ENCODE measurements at regions not wholly inside any gene's neighbourhood (a gene's known extent, or its start where the extent isn't known, plus 50 kb on each side); places are given as distances from the start of the nearest gene placed in this dataset.
A peak's percentile ranks its signal among the peaks of the same experiment; 100 is the strongest.

DNA sequence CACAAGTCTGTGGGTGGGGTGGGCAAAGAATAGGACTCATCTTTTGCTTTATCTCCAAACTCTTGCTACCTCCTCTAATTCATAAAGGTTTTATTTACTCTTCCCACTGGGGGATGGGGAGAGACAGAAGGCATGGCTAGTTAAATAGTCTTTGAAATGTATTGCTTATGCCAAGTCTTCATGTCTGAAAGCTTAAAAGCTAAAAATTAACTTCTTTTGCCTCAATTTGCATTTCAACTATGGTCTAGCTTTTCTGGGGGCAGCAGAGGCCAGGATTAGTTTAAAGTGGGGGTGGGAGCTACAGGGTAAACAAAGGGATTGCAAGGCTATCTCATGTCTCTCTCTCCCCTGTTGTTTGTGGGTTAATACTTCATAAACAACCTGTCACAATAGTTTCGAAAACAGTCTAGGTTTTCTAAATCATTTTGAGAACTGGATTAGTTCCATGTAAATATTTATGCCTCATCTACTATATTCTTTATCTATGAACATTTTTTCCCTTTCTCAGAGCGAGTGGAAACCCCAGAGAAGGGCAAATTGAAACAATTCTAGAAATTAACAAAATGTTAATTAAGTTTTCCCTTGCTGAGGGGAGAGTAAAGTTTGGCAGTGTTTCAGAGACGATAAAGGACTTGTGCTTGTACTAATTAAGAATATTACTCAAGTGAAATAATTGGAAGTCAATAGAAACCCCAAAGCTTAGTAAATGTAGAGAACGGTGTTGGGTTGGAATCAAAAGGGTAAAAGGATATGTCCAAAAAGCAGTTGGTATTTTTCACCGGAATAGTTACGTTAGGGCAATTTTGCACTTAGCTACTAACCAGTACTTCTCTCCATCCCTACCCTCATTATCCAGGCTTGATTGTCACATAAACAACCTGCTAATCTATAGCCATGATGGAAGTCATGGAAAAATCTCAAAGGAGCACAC lies 182.2 kb downstream of the GIPC2 start:
- peaks cover 3% of the 10 kb centered on the region for H3K27me3 Mint-ChIP-seq (ENCODE audit: insufficient read depth, low read depth)
- peak overlapping the region; percentile 70 for H2AFZ ChIP-seq (replicated peaks)

GRCh38 chr1:78229344-78229743 lies 183.6 kb downstream of the GIPC2 start:
- H3K27me3 ChIP-seq: peaks cover 32% of the 10 kb centered on the region
- H3K4me1 Mint-ChIP-seq: peaks cover 10% of the 10 kb centered on the region
- no peak overlapping the region for H3K27ac ChIP-seq
- H3K4me1 ChIP-seq: peaks cover 26% of the 10 kb centered on the region
- no peaks in the 10 kb centered on the region for H3K79me2 ChIP-seq (ENCODE audit: low read depth)
- H3K4me3 Mint-ChIP-seq: no peak overlapping the region
- no peaks in the 10 kb centered on the region for H3K9me3 ChIP-seq (ENCODE audit: low read depth)
- DNase-seq (ENCODE audit: low spot score): no peak
- H2AFZ ChIP-seq (replicated peaks): no peak overlapping the region
- H3K4me2 ChIP-seq: no peak overlapping the region
- no peak overlapping the region for H3K9ac ChIP-seq
- peaks cover 3% of the 10 kb centered on the region for H3K27me3 Mint-ChIP-seq (ENCODE audit: insufficient read depth, low read depth)
- H3K4me3 ChIP-seq: no peak overlapping the region
- no peaks in the 10 kb centered on the region for H3K9me3 Mint-ChIP-seq
- TF ChIP-seq, protein P1, sequence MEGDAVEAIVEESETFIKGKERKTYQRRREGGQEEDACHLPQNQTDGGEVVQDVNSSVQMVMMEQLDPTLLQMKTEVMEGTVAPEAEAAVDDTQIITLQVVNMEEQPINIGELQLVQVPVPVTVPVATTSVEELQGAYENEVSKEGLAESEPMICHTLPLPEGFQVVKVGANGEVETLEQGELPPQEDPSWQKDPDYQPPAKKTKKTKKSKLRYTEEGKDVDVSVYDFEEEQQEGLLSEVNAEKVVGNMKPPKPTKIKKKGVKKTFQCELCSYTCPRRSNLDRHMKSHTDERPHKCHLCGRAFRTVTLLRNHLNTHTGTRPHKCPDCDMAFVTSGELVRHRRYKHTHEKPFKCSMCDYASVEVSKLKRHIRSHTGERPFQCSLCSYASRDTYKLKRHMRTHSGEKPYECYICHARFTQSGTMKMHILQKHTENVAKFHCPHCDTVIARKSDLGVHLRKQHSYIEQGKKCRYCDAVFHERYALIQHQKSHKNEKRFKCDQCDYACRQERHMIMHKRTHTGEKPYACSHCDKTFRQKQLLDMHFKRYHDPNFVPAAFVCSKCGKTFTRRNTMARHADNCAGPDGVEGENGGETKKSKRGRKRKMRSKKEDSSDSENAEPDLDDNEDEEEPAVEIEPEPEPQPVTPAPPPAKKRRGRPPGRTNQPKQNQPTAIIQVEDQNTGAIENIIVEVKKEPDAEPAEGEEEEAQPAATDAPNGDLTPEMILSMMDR (IDR thresholded peaks at IDR 0.05): no peak
- no peak for TF ChIP-seq EZH2 (IDR thresholded peaks at IDR 0.05)
- no peak for TF ChIP-seq EZH2phosphoT487 (IDR thresholded peaks at IDR 0.05)
- H3K36me3 Mint-ChIP-seq: no peaks in the 10 kb centered on the region
- H4K20me1 ChIP-seq (ENCODE audit: low read depth): no peaks in the 10 kb centered on the region
- H3F3A ChIP-seq (ENCODE audit: low read depth): no peaks in the 10 kb centered on the region
- H3K27ac Mint-ChIP-seq: no peak overlapping the region
- no peaks in the 10 kb centered on the region for H3K36me3 ChIP-seq

More for the DNA sequence above, 182.2 kb downstream of the GIPC2 start:
- H3K9me3 Mint-ChIP-seq: no peaks in the 10 kb centered on the region
- Histone ChIP-seq H3K4me1 (peaks cover 26% of the 10 kb centered on the region), H4K20me1 (ENCODE audit: low read depth) (no peaks in the 10 kb centered on the region), H3F3A (ENCODE audit: low read depth) (no peaks in the 10 kb centered on the region), H3K27ac (no peak overlapping the region), H3K9ac (no peak overlapping the region), H3K79me2 (ENCODE audit: low read depth) (no peaks in the 10 kb centered on the region), H3K4me3 (no peak overlapping the region), H3K4me2 (peak overlapping the region; percentile 35), H3K9me3 (ENCODE audit: low read depth) (no peaks in the 10 kb centered on the region), H3K27me3 (peaks cover 18% of the 10 kb centered on the region), H3K36me3 (no peaks in the 10 kb centered on the region)
- no peak overlapping the region for H3K4me3 Mint-ChIP-seq
- no peaks in the 10 kb centered on the region for H3K36me3 Mint-ChIP-seq
- DNase-seq (ENCODE audit: low spot score): no peak
- no peak overlapping the region for H3K27ac Mint-ChIP-seq
- peaks cover 10% of the 10 kb centered on the region for H3K4me1 Mint-ChIP-seq
- TF ChIP-seq EZH2 (IDR thresholded peaks at IDR 0.05) (no peak), EZH2phosphoT487 (IDR thresholded peaks at IDR 0.05) (no peak)
- TF ChIP-seq, protein P1 (IDR thresholded peaks at IDR 0.05): no peak

GRCh38 chr1:78231477-78231876 lies 185.7 kb downstream of the GIPC2 start:
- Mint-ChIP-seq H3K27me3 (ENCODE audit: insufficient read depth, low read depth) (peaks cover 3% of the 10 kb centered on the region), H3K36me3 (no peaks in the 10 kb centered on the region), H3K9me3 (no peaks in the 10 kb centered on the region)

More at GRCh38 chr1:78231477-78231876, 185.7 kb downstream of the GIPC2 start:
- Histone ChIP-seq H3K79me2 (ENCODE audit: low read depth) (no peaks in the 10 kb centered on the region), H3K4me1 (peaks cover 21% of the 10 kb centered on the region), H3K9me3 (ENCODE audit: low read depth) (no peaks in the 10 kb centered on the region), H4K20me1 (ENCODE audit: low read depth) (no peaks in the 10 kb centered on the region), H2AFZ (replicated peaks) (no peak overlapping the region), H3K36me3 (no peaks in the 10 kb centered on the region), H3K4me2 (no peak overlapping the region), H3K27me3 (peaks cover 53% of the 10 kb centered on the region), H3K4me3 (no peak overlapping the region), H3F3A (ENCODE audit: low read depth) (no peaks in the 10 kb centered on the region), H3K27ac (no peak overlapping the region), H3K9ac (no peak overlapping the region)
- Mint-ChIP-seq H3K27ac (no peak overlapping the region), H3K4me1 (no peaks in the 10 kb centered on the region), H3K4me3 (no peak overlapping the region)
- no peak for DNase-seq (ENCODE audit: low spot score)
- no peak for TF ChIP-seq EZH2phosphoT487 (IDR thresholded peaks at IDR 0.05)
- no peak for TF ChIP-seq EZH2 (IDR thresholded peaks at IDR 0.05)
- TF ChIP-seq, protein P1 (IDR thresholded peaks at IDR 0.05): no peak
